A673 (cell line): ENCODE measurements at regions not wholly inside any gene's neighbourhood (a gene's known extent, or its start where the extent isn't known, plus 50 kb on each side); places are given as distances from the start of the nearest gene placed in this dataset.

Experiments used
- BruUV-seq: library from RNA; stranded (reverse); fragments of 400-500 nt; replicated peaks from 2 replicates; lab custom pipeline; 2021; lab: Mats Ljungman, UMichigan
- CTCF ChIA-PET: fragments of 300-600 bp; sonication (Branson Sonifier 250); formaldehyde crosslinking; loops from one replicate; lab custom pipeline; 2022; ENCODE audit warnings: antibody characterized with exemption; lab: Charles Lee
- POLR2A ChIA-PET: fragments of 300-600 bp; sonication (Branson Sonifier 250); formaldehyde crosslinking; loops from one replicate; lab custom pipeline; 2022; ENCODE audit warnings: antibody characterized with exemption; ENCODE audit not compliant: low non-redundant PET; lab: Charles Lee
- DNase-seq: peaks from one replicate; pipeline ENCODE4 v3.0.0-alpha.2; 2015; ENCODE audit warnings: low spot score
- H3K27ac ChIP-seq: fragments of 200-600 bp; sonication (generic); 2 replicates; pipeline ENCODE4 v1.5.1; 2016; ENCODE audit warnings: mixed run types, low read depth, mild to moderate bottlenecking, mixed read lengths, antibody characterized with exemption, low read length; ENCODE audit not compliant: poor library complexity, severe bottlenecking
- H3K27me3 ChIP-seq: fragments of 200-600 bp; sonication (generic); replicated peaks from 2 replicates; pipeline ENCODE4 v1.6.1; 2017; ENCODE audit warnings: mixed run types, low read depth, mild to moderate bottlenecking, mixed read lengths, antibody characterized with exemption, low read length; ENCODE audit not compliant: insufficient read depth, poor library complexity
- H3K36me3 ChIP-seq: fragments of 200-600 bp; sonication (generic); 2 replicates; pipeline ENCODE4 v1.6.1; 2016; ENCODE audit warnings: mixed run types, mild to moderate bottlenecking, mixed read lengths, antibody characterized with exemption, low read length; ENCODE audit not compliant: insufficient read depth, poor library complexity, severe bottlenecking
- H3K4me1 ChIP-seq: fragments of 200-600 bp; sonication (generic); 2 replicates; pipeline ENCODE4 v1.6.1; 2017; ENCODE audit warnings: mixed run types, mild to moderate bottlenecking, mixed read lengths, antibody characterized with exemption, low read length; ENCODE audit not compliant: insufficient read depth, poor library complexity, severe bottlenecking
- H3K4me3 ChIP-seq: fragments of 200-600 bp; sonication (generic); 2 replicates; pipeline ENCODE4 v1.5.1; 2016; ENCODE audit warnings: low read depth, mixed run types, mild to moderate bottlenecking, mixed read lengths, low read length; ENCODE audit not compliant: poor library complexity, severe bottlenecking
- H3K9me3 ChIP-seq: fragments of 200-600 bp; sonication (generic); 2 replicates; pipeline ENCODE4 v1.6.1; 2016; ENCODE audit warnings: mixed run types, low read depth, mild to moderate bottlenecking, mixed read lengths, antibody characterized with exemption, low read length; ENCODE audit not compliant: poor library complexity, severe bottlenecking
- EZH2 ChIP-seq: fragments of 200-600 bp; sonication (generic); IDR thresholded peaks from 2 replicates; pipeline ENCODE4 v1.6.1; 2017; ENCODE audit warnings: borderline replicate concordance, low read depth, mild to moderate bottlenecking, mixed read lengths, antibody characterized with exemption, low read length; ENCODE audit not compliant: poor library complexity, severe bottlenecking
- intact Hi-C: fragments of 100-400 bp; cut with micrococcal nuclease; formaldehyde crosslinking; loops from one replicate; pipeline ENCODE4 v1.10.0; 2022; ENCODE audit not compliant: unreplicated experiment
- TF ChIP-seq, protein P1 (sequence below): fragments of 300-800, 200-600 bp; sonication (generic); conservative IDR thresholded peaks from 2 replicates; pipeline ENCODE4 v1.5.1; 2017; ENCODE audit warnings: low read depth, mild to moderate bottlenecking, antibody characterized with exemption, low read length, moderate library complexity, mixed read lengths

DNA sequence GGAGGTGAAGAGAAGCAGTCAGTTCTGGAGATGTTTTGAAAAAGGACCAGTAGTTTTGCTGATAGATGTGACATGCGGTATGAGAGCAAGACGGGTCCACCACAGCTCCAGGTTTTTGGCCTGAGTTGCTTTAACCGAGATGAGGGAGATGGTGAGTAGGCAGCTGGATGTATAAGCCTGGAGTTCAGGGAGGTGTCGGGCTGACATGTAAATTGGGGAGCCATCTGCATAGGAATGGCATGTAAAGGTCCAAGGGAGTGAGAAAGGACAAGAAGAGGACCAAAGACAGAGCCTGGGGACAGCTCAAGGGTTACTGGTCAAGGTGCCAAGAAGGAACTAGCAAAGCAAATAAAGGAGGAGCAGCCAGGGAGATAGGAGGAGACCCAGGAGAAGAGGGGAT is 503.7 kb downstream of the MATN1 start:
- Histone ChIP-seq H3K36me3 (no peaks in the 10 kb centered on the region), H3K4me3 (no peak overlapping the region), H3K9me3 (no peaks in the 10 kb centered on the region), H3K27ac (no peak overlapping the region), H3K27me3 (no peaks in the 10 kb centered on the region), H3K4me1 (no peaks in the 10 kb centered on the region)
- no peak for DNase-seq
- ChIA-PET POLR2A (no interaction called here), CTCF (no interaction called here)
- no TSS peak for BruUV-seq
- intact Hi-C loops: no loop called here
- TF ChIP-seq EZH2: no peak
- TF ChIP-seq, protein P1, sequence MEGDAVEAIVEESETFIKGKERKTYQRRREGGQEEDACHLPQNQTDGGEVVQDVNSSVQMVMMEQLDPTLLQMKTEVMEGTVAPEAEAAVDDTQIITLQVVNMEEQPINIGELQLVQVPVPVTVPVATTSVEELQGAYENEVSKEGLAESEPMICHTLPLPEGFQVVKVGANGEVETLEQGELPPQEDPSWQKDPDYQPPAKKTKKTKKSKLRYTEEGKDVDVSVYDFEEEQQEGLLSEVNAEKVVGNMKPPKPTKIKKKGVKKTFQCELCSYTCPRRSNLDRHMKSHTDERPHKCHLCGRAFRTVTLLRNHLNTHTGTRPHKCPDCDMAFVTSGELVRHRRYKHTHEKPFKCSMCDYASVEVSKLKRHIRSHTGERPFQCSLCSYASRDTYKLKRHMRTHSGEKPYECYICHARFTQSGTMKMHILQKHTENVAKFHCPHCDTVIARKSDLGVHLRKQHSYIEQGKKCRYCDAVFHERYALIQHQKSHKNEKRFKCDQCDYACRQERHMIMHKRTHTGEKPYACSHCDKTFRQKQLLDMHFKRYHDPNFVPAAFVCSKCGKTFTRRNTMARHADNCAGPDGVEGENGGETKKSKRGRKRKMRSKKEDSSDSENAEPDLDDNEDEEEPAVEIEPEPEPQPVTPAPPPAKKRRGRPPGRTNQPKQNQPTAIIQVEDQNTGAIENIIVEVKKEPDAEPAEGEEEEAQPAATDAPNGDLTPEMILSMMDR: no peak

DNA sequence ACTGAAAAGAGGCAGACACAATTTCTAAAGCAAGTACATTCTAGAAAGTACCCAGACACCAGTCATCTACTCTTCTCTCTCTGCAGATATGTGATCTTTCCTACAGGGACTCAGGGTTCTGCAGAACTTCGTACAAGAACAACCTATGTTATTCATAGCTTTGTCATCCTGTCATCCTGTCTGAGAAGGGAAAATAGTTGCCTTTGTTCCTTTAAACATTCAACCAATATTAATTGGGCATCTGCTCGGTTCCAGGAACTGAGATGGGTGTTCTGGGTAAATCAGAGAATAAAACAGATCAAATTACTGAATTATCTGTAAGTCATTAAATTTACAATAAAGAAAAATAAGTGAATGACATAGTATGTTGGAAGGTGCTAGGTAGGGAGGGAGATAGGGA is 504.9 kb downstream of the MATN1 start:
- no peak for DNase-seq
- Histone ChIP-seq H3K36me3 (no peaks in the 10 kb centered on the region), H3K27me3 (no peaks in the 10 kb centered on the region), H3K27ac (no peak overlapping the region), H3K4me1 (no peaks in the 10 kb centered on the region), H3K9me3 (no peaks in the 10 kb centered on the region), H3K4me3 (no peak overlapping the region)
- ChIA-PET POLR2A (no interaction called here), CTCF (no interaction called here)
- intact Hi-C loops: no loop called here
- no TSS peak for BruUV-seq
- TF ChIP-seq, protein P1: no peak
- TF ChIP-seq EZH2: no peak

DNA sequence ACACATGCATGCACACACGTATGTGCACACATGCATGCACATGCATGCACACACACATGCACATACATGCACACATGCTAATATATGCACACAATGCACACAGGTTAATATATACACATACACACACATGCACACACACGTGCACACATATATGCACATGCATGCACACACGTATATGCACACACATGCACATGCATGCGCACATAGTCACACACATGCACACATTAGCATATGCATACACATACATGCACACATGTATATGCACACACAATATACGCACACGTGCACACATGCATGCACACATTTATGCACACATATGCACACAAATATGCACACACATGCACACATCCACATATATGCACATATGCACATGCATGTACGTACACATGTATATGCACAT is 506.8 kb downstream of the MATN1 start:
- Histone ChIP-seq H3K4me3 (no peak overlapping the region), H3K27ac (no peak overlapping the region), H3K4me1 (no peaks in the 10 kb centered on the region), H3K27me3 (no peaks in the 10 kb centered on the region), H3K9me3 (no peaks in the 10 kb centered on the region), H3K36me3 (no peaks in the 10 kb centered on the region)
- intact Hi-C loops: no loop called here
- ChIA-PET POLR2A (no interaction called here), CTCF (no interaction called here)
- no peak for TF ChIP-seq EZH2
- TF ChIP-seq, protein P1: no peak
- BruUV-seq: no TSS peak
- no peak for DNase-seq
